HepG2 (cell line): ENCODE measurements at regions not wholly inside any gene's neighbourhood (a gene's known extent, or its start where the extent isn't known, plus 50 kb on each side); places are given as distances from the start of the nearest gene placed in this dataset.

Source experiments
- ATAC-seq: fragments of 200-7000 bp; cut with Tn5 transposase; 3 replicates; pipeline ENCODE4 v1.9.1; 2020; ENCODE audit warnings: mild to moderate bottlenecking, moderate library complexity
- BruUV-seq: library from RNA; stranded (reverse); fragments of 400-500 nt; replicated peaks from 2 replicates; lab custom pipeline; 2021; lab: Mats Ljungman, UMichigan
- CTCF ChIA-PET: fragments of 300-600 bp; formaldehyde crosslinking; extraction: SDS; loops from one replicate; lab custom pipeline; 2021; ENCODE audit warnings: low total read pairs, inconsistent platforms, low intra/inter-chr PET ratio; lab: Yijun Ruan, JAX
- POLR2A ChIA-PET: fragments of 350-600 bp; sonication (Branson Sonifier 250); formaldehyde crosslinking; loops from one replicate; lab custom pipeline; 2020; ENCODE audit warnings: antibody characterized with exemption, inconsistent platforms; lab: Yijun Ruan, JAX
- DNase-seq: peaks from one replicate; pipeline ENCODE4 v3.0.0-alpha.2; 2015; ENCODE audit warnings: low spot score
- FAIRE-seq: peaks from 3 replicates; lab custom pipeline; 2011; peaks lifted over from hg19 to GRCh38; lab: Jason Lieb, UNC
- H2AFZ ChIP-seq: one replicate; pipeline ENCODE4 v1.6.1; 2011; ENCODE audit warnings: low read length, inconsistent platforms
- H3K27ac ChIP-seq: fragments of 300-600 bp; 3 replicates; pipeline ENCODE4 v1.8.0; 2011; ENCODE audit warnings: mixed run types, mild to moderate bottlenecking, mixed read lengths, low read length, inconsistent platforms; ENCODE audit not compliant: insufficient read depth; ENCODE audit errors: extremely low read length
- H3K27me3 ChIP-seq, 2 experiments: fragments of 200-600 bp in 1 of 2; 2 replicates in 1 of 2; 3 replicates in 1 of 2; pipeline versions ENCODE4 v1.6.0 to v1.8.0; 2011; ENCODE audit warnings: low read length in 2 of 2, mild to moderate bottlenecking in 2 of 2, moderate library complexity in 2 of 2, inconsistent platforms in 1 of 2; ENCODE audit not compliant: insufficient read depth in 2 of 2, control insufficient read depth in 1 of 2
- H3K36me3 ChIP-seq, 2 experiments: fragments of 200-600 bp in 1 of 2; replicated peaks in 1 of 2; 2 replicates in 1 of 2; 3 replicates in 1 of 2; pipeline versions ENCODE4 v1.5.1 to v1.8.0; 2011; ENCODE audit warnings: low read length in 2 of 2, inconsistent platforms in 1 of 2; ENCODE audit not compliant: insufficient read depth in 2 of 2, control insufficient read depth in 1 of 2
- H3K4me1 ChIP-seq: 2 replicates; pipeline ENCODE4 v1.5.1; 2012; ENCODE audit warnings: low read length, inconsistent platforms; ENCODE audit not compliant: insufficient read depth
- H3K4me2 ChIP-seq: 2 replicates; pipeline ENCODE4 v1.6.0; 2011; ENCODE audit warnings: low read depth, low read length, inconsistent platforms
- H3K4me3 ChIP-seq, 3 experiments: fragments of 200-600 bp in 1 of 3; sonication (generic), shearing (Covaris generic) in 1 of 3; replicated peaks in 1 of 3; 2 replicates each; pipeline ENCODE4 v1.5.1; 2011 to 2016; ENCODE audit warnings: low read length in 3 of 3, inconsistent platforms in 2 of 3, low read depth in 2 of 3, mild to moderate bottlenecking in 2 of 3, control low read depth in 1 of 3, mixed read lengths in 1 of 3; ENCODE audit not compliant: insufficient read depth in 1 of 3
- H3K79me2 ChIP-seq: one replicate; pipeline ENCODE4 v1.6.1; 2011; ENCODE audit warnings: low read length, inconsistent platforms; ENCODE audit not compliant: insufficient read depth
- H3K9ac ChIP-seq: 2 replicates; pipeline ENCODE4 v1.6.0; 2011; ENCODE audit warnings: mild to moderate bottlenecking, low read depth, low read length, inconsistent platforms; ENCODE audit not compliant: insufficient read depth
- H3K9me3 ChIP-seq: 2 replicates; pipeline ENCODE4 v1.5.1; 2012; ENCODE audit warnings: mild to moderate bottlenecking, low read length
- H4K20me1 ChIP-seq: 2 replicates; pipeline ENCODE4 v1.6.0; 2011; ENCODE audit warnings: inconsistent platforms, mild to moderate bottlenecking, low read length, moderate library complexity; ENCODE audit not compliant: insufficient read depth
- CHD2 ChIP-seq: IDR thresholded peaks from 2 replicates; pipeline ENCODE4 v1.6.1; 2011; ENCODE audit warnings: low read depth, low read length, improper control_type of control experiment
- DNMT1 ChIP-seq: sonication (generic); formaldehyde crosslinking; IDR thresholded peaks from 2 replicates; pipeline ENCODE4 v1.5.1; 2020; ENCODE audit warnings: mild to moderate bottlenecking, missing genetic modification reagents
- EP300 ChIP-seq, 3 experiments: sonication (generic) in 1 of 3; formaldehyde crosslinking in 1 of 3; IDR thresholded peaks; 2 replicates each; pipeline versions ENCODE4 v1.5.1 to v1.6.1; 2011 to 2020; ENCODE audit warnings: low read depth in 2 of 3, low read length in 2 of 3, borderline replicate concordance in 1 of 3, improper control_type of control experiment in 1 of 3, mild to moderate bottlenecking in 1 of 3, missing genetic modification reagents in 1 of 3, moderate library complexity in 1 of 3
- EZH2 ChIP-seq: conservative IDR thresholded peaks from 2 replicates; pipeline ENCODE4 v1.6.1; 2012; ENCODE audit warnings: mild to moderate bottlenecking, low read depth, low read length, moderate library complexity
- GLI4 ChIP-seq: sonication (generic); formaldehyde crosslinking; IDR thresholded peaks from 2 replicates; pipeline ENCODE4 v1.5.1; 2020; ENCODE audit warnings: missing genetic modification reagents, mild to moderate bottlenecking, moderate library complexity, borderline replicate concordance
- MAFF ChIP-seq: IDR thresholded peaks from 2 replicates; pipeline ENCODE4 v1.6.1; 2011; ENCODE audit warnings: low read depth, low read length, improper control_type of control experiment
- MAFK ChIP-seq, 2 experiments: IDR thresholded peaks in 1 of 2; conservative IDR thresholded peaks in 1 of 2; 2 replicates each; pipeline ENCODE4 v1.6.1; 2011; ENCODE audit warnings: improper control_type of control experiment in 2 of 2, low read length in 2 of 2
- RARA ChIP-seq: IDR thresholded peaks from 2 replicates; pipeline ENCODE4 v1.6.1; 2016; ENCODE audit warnings: missing genetic modification reagents, missing compliant biosample characterization
- SOX6 ChIP-seq, 2 experiments: fragments of 450-650 bp in 1 of 2; sonication (generic) in 1 of 2; formaldehyde crosslinking in 1 of 2; IDR thresholded peaks; 2 replicates each; pipeline versions ENCODE4 v1.4.0 to v1.6.1; 2017 to 2020; ENCODE audit warnings: antibody characterized with exemption in 1 of 2, mild to moderate bottlenecking in 1 of 2, missing genetic modification reagents in 1 of 2
- STAG1 ChIP-seq: sonication (generic); formaldehyde crosslinking; IDR thresholded peaks from 2 replicates; pipeline ENCODE4 v1.4.0; 2020; ENCODE audit warnings: missing genetic modification reagents
- TCF7 ChIP-seq: sonication (generic); IDR thresholded peaks from 2 replicates; pipeline ENCODE4 v1.6.1; 2016; ENCODE audit warnings: antibody characterized with exemption, low read depth
- WGBS: methylation state at CpG from one replicate; pipeline ENCODE4 v1.1.6; 2017; ENCODE audit warnings: low lambda C conversion rate; 5-methylcytosine and 5-hydroxymethylcytosine counted together
- in situ Hi-C: cut with HindIII; loops from 2 replicates; pipeline ENCODE4 v1.10.0; 2017; ENCODE audit warnings: low pct_unique_long_range_greater_than_20kb; ENCODE audit not compliant: extremely low pct_ligation_motif_present
- intact Hi-C: fragments of 100-400 bp; cut with micrococcal nuclease; formaldehyde crosslinking; loops from one replicate; pipeline ENCODE4 v1.10.0; 2022; ENCODE audit not compliant: unreplicated experiment
- TF ChIP-seq, protein P1 (sequence below): sonication (generic); formaldehyde crosslinking; IDR thresholded peaks from 2 replicates; pipeline ENCODE4 v1.4.0; 2020; ENCODE audit warnings: missing genetic modification reagents, mild to moderate bottlenecking, borderline replicate concordance
- TF ChIP-seq, protein P2 (sequence below): sonication (generic); formaldehyde crosslinking; IDR thresholded peaks from 2 replicates; pipeline ENCODE4 v1.9.0; 2021; ENCODE audit warnings: missing genetic modification reagents, borderline replicate concordance
- TF ChIP-seq, protein P3 (sequence below): sonication (generic); formaldehyde crosslinking; IDR thresholded peaks from 2 replicates; pipeline ENCODE4 v1.5.0; 2020; ENCODE audit warnings: mild to moderate bottlenecking, missing genetic modification reagents, moderate library complexity
- TF ChIP-seq, protein P4 (sequence below): sonication (generic); formaldehyde crosslinking; IDR thresholded peaks from 2 replicates; pipeline ENCODE4 v1.8.0; 2022; ENCODE audit warnings: missing genetic modification reagents, mild to moderate bottlenecking, borderline replicate concordance

DNA sequence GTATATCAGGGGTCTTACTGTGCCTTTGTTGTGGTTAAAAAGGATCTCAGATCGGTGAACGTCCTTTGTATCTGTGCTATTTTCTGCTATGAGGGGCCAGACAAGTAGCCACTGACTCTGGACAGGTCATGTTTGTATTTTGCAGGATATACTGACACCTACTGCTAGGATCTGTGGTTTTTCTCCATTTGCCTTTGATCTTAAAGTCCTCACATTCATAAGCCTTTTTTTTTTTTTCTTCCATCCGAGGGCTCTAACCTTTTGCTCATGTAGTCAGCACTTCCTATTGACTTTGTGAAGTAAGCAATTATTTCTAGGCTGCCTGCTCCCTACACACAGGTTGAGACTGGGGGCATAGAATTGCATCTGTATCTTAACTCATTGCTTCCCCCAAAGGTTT is 106.2 kb downstream of the SLITRK5 start:
- FAIRE-seq (no peak), DNase-seq (peak; percentile 63), ATAC-seq (peak; percentile 92)
- Histone ChIP-seq H3K4me3 (no peak overlapping the region), H3K27ac (no peak overlapping the region), H3K9ac (no peak overlapping the region), H4K20me1 (no peaks in the 10 kb centered on the region), H3K4me1 (peaks cover 10% of the 10 kb centered on the region), H3K79me2 (no peaks in the 10 kb centered on the region), H3K27me3 (no peaks in the 10 kb centered on the region), H3K36me3 (no peaks in the 10 kb centered on the region), H3K9me3 (no peaks in the 10 kb centered on the region), H2AFZ (no peak overlapping the region), H3K4me2 (no peak overlapping the region)
- WGBS = 2% methylated on average over 3 of the region's 3 CpGs
- peak; percentile 30 to 54; a peak in 3 of 4 replicates for TF ChIP-seq MAFK (conservative IDR thresholded peaks at IDR 0.05 in 1 of 2, IDR thresholded peaks at IDR 0.05 in 1 of 2; ENCODE audit: low read length in 2 of 2)
- TF ChIP-seq, protein P1, sequence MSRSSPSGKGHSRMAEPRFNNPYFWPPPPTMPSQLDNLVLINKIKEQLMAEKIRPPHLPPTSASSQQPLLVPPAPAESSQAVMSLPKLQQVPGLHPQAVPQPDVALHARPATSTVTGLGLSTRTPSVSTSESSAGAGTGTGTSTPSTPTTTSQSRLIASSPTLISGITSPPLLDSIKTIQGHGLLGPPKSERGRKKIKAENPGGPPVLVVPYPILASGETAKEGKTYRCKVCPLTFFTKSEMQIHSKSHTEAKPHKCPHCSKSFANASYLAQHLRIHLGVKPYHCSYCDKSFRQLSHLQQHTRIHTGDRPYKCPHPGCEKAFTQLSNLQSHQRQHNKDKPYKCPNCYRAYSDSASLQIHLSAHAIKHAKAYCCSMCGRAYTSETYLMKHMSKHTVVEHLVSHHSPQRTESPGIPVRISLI (CRISPR knock-in tag) = peak; percentile 53; the same call in 1 of the 2 replicates
- no peak for TF ChIP-seq EZH2
- peak; percentile 39; the same call in 1 of the 2 replicates for TF ChIP-seq RARA (CRISPR knock-in tag)
- TF ChIP-seq GLI4 (CRISPR knock-in tag) = no peak
- peak; percentile 55 for TF ChIP-seq STAG1 (CRISPR knock-in tag)
- no peak for TF ChIP-seq DNMT1 (CRISPR knock-in tag)
- TF ChIP-seq CHD2 = no peak
- TF ChIP-seq, protein P2, sequence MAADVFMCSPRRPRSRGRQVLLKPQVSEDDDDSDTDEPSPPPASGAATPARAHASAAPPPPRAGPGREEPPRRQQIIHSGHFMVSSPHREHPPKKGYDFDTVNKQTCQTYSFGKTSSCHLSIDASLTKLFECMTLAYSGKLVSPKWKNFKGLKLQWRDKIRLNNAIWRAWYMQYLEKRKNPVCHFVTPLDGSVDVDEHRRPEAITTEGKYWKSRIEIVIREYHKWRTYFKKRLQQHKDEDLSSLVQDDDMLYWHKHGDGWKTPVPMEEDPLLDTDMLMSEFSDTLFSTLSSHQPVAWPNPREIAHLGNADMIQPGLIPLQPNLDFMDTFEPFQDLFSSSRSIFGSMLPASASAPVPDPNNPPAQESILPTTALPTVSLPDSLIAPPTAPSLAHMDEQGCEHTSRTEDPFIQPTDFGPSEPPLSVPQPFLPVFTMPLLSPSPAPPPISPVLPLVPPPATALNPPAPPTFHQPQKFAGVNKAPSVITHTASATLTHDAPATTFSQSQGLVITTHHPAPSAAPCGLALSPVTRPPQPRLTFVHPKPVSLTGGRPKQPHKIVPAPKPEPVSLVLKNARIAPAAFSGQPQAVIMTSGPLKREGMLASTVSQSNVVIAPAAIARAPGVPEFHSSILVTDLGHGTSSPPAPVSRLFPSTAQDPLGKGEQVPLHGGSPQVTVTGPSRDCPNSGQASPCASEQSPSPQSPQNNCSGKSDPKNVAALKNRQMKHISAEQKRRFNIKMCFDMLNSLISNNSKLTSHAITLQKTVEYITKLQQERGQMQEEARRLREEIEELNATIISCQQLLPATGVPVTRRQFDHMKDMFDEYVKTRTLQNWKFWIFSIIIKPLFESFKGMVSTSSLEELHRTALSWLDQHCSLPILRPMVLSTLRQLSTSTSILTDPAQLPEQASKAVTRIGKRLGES (CRISPR knock-in tag) = no peak
- peak; percentile 63 for TF ChIP-seq MAFF
- TF ChIP-seq SOX6 (IDR thresholded peaks at IDR 0.05) = no peak
- 0 out of 2 replicates have a peak, but pooled peaks have one; percentile 9 for TF ChIP-seq SOX6 (CRISPR knock-in tag; IDR thresholded peaks at IDR 0.05)
- TF ChIP-seq EP300 (IDR thresholded peaks at IDR 0.05; ENCODE audit: low read depth in 2 of 2, low read length in 2 of 2) = no peak
- TF ChIP-seq EP300 (CRISPR knock-in tag; IDR thresholded peaks at IDR 0.05; ENCODE audit: borderline replicate concordance) = no peak
- TF ChIP-seq, protein P3, sequence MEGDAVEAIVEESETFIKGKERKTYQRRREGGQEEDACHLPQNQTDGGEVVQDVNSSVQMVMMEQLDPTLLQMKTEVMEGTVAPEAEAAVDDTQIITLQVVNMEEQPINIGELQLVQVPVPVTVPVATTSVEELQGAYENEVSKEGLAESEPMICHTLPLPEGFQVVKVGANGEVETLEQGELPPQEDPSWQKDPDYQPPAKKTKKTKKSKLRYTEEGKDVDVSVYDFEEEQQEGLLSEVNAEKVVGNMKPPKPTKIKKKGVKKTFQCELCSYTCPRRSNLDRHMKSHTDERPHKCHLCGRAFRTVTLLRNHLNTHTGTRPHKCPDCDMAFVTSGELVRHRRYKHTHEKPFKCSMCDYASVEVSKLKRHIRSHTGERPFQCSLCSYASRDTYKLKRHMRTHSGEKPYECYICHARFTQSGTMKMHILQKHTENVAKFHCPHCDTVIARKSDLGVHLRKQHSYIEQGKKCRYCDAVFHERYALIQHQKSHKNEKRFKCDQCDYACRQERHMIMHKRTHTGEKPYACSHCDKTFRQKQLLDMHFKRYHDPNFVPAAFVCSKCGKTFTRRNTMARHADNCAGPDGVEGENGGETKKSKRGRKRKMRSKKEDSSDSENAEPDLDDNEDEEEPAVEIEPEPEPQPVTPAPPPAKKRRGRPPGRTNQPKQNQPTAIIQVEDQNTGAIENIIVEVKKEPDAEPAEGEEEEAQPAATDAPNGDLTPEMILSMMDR (CRISPR knock-in tag) = peak; percentile 43
- peak; percentile 42; the same call in 1 of the 2 replicates for TF ChIP-seq TCF7
- TF ChIP-seq, protein P4, sequence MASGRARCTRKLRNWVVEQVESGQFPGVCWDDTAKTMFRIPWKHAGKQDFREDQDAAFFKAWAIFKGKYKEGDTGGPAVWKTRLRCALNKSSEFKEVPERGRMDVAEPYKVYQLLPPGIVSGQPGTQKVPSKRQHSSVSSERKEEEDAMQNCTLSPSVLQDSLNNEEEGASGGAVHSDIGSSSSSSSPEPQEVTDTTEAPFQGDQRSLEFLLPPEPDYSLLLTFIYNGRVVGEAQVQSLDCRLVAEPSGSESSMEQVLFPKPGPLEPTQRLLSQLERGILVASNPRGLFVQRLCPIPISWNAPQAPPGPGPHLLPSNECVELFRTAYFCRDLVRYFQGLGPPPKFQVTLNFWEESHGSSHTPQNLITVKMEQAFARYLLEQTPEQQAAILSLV = no peak
- BruUV-seq = no TSS peak
- in situ Hi-C loops (loop anchor here (25.0 kb wide), 1 partner anchor 515 kb away; no protein-coding TSS in a partner anchor), intact Hi-C loops (loop anchor here (10.0 kb wide), 2 partner anchors 523 to 893 kb away; no protein-coding TSS in a partner anchor)
- POLR2A ChIA-PET = no interaction called here
- CTCF ChIA-PET = no interaction called here
